HCT116 (cell line): ENCODE measurements at regions not wholly inside any gene's neighbourhood (a gene's known extent, or its start where the extent isn't known, plus 50 kb on each side); places are given as distances from the start of the nearest gene placed in this dataset.
A peak's percentile ranks its signal among the peaks of the same experiment; 100 is the strongest.

Experiments
- ATAC-seq: fragments of 200-7000 bp; cut with Tn5 transposase; 2 replicates; pipeline ENCODE4 v1.9.1; 2020; ENCODE audit warnings: mild to moderate bottlenecking, moderate library complexity
- BruUV-seq: library from RNA; stranded (reverse); fragments of 400-500 nt; replicated peaks from 2 replicates; lab custom pipeline; 2021; lab: Mats Ljungman, UMichigan
- CTCF ChIA-PET: fragments of 300-600 bp; sonication (Branson Sonifier 250); formaldehyde crosslinking; loops from one replicate; lab custom pipeline; 2021; ENCODE audit warnings: antibody characterized with exemption; lab: Charles Lee
- POLR2A ChIA-PET: fragments of 300-600, 350-600 bp; sonication (Branson Sonifier 250); formaldehyde crosslinking; loops from one replicate; lab custom pipeline; 2021; ENCODE audit warnings: antibody characterized with exemption; lab: Charles Lee
- RAD21 ChIA-PET, 2 experiments: fragments of 300-600 bp; sonication (Branson Sonifier 250); formaldehyde crosslinking; loops; one replicate each; lab custom pipeline; 2023; ENCODE audit warnings: low total read pairs in 2 of 2; ENCODE audit not compliant: uncharacterized antibody in 2 of 2, unreplicated experiment in 2 of 2, low non-redundant PET in 1 of 2; lab: Charles Lee
- DNase-seq: peaks from one replicate; pipeline ENCODE4 v3.0.0-alpha.2; 2010; ENCODE audit warnings: low read depth, low spot score
- H2AFZ ChIP-seq: fragments of 200-600 bp; shearing (Covaris generic), sonication (generic); 2 replicates; pipeline ENCODE4 v1.6.1; 2017; ENCODE audit warnings: low read depth, mixed run types, mixed read lengths, antibody characterized with exemption, low read length; ENCODE audit not compliant: poor library complexity, severe bottlenecking
- H3K27ac ChIP-seq: 2 replicates; pipeline ENCODE4 v1.5.1; 2012; ENCODE audit warnings: low read depth, low read length
- H3K27me3 ChIP-seq: fragments of 200-600 bp; sonication (generic); 2 replicates; pipeline ENCODE4 v1.6.1; 2016; ENCODE audit warnings: mixed run types, low read length, mixed read lengths; ENCODE audit not compliant: insufficient read depth
- H3K36me3 ChIP-seq, 2 experiments: fragments of 200-500 bp in 1 of 2; fragments of 200-600 bp in 1 of 2; sonication (Bioruptor generic) in 1 of 2; sonication (generic) in 1 of 2; 2 replicates each; pipeline versions ENCODE4 v1.5.1 to v1.6.1; 2014 to 2016; ENCODE audit warnings: low read length in 2 of 2, inconsistent platforms in 1 of 2, mixed read lengths in 1 of 2, mixed run types in 1 of 2; ENCODE audit not compliant: insufficient read depth in 2 of 2, control insufficient read depth in 1 of 2
- H3K4me1 ChIP-seq, 2 experiments: fragments of 200-600 bp in 1 of 2; sonication (generic) in 1 of 2; 2 replicates each; pipeline versions ENCODE4 v1.5.1 to v1.6.1; 2012 to 2017; ENCODE audit warnings: low read length in 2 of 2, inconsistent platforms in 1 of 2, mild to moderate bottlenecking in 1 of 2, mixed read lengths in 1 of 2, mixed run types in 1 of 2, moderate library complexity in 1 of 2; ENCODE audit not compliant: insufficient read depth in 2 of 2, control insufficient read depth in 1 of 2
- H3K4me2 ChIP-seq: fragments of 200-600 bp; sonication (generic); 2 replicates; pipeline ENCODE4 v1.6.1; 2017; ENCODE audit warnings: mixed run types, low read length, mixed read lengths
- H3K4me3 ChIP-seq, 2 experiments: fragments of 200-600 bp in 1 of 2; sonication (generic) in 1 of 2; replicated peaks in 1 of 2; 2 replicates each; pipeline ENCODE4 v1.5.1; 2011 to 2016; ENCODE audit warnings: low read length in 2 of 2, control low read depth in 1 of 2, low read depth in 1 of 2, mild to moderate bottlenecking in 1 of 2, mixed read lengths in 1 of 2, mixed run types in 1 of 2
- H3K79me2 ChIP-seq: fragments of 200-600 bp; sonication (generic); 2 replicates; pipeline ENCODE4 v1.6.1; 2017; ENCODE audit warnings: mild to moderate bottlenecking, mixed run types, low read length, moderate library complexity, mixed read lengths; ENCODE audit not compliant: insufficient read depth
- H3K9ac ChIP-seq: fragments of 200-600 bp; sonication (generic); 2 replicates; pipeline ENCODE4 v1.6.1; 2016; ENCODE audit warnings: low read length, mixed read lengths
- H3K9me2 ChIP-seq: fragments of 200-600 bp; sonication (generic), shearing (Covaris generic); 2 replicates; pipeline ENCODE4 v1.6.1; 2017; ENCODE audit warnings: mixed run types, mild to moderate bottlenecking, moderate library complexity; ENCODE audit not compliant: insufficient read depth
- H3K9me3 ChIP-seq, 2 experiments: fragments of 200-500 bp in 1 of 2; fragments of 200-600 bp in 1 of 2; sonication (Bioruptor generic) in 1 of 2; sonication (generic) in 1 of 2; 2 replicates each; pipeline ENCODE4 v1.6.1; 2014 to 2017; ENCODE audit warnings: low read length in 2 of 2, mixed read lengths in 2 of 2, inconsistent platforms in 1 of 2, low read depth in 1 of 2, mild to moderate bottlenecking in 1 of 2, mixed run types in 1 of 2, moderate library complexity in 1 of 2; ENCODE audit not compliant: control insufficient read depth in 1 of 2, insufficient read depth in 1 of 2
- H4K20me1 ChIP-seq: fragments of 200-600 bp; sonication (generic), shearing (Covaris generic); 2 replicates; pipeline ENCODE4 v1.6.1; 2017; ENCODE audit warnings: mixed run types, mild to moderate bottlenecking, moderate library complexity; ENCODE audit not compliant: insufficient read depth
- ATF3 ChIP-seq: IDR thresholded peaks from 2 replicates; pipeline ENCODE4 v1.6.1; 2012
- CEBPB ChIP-seq: IDR thresholded peaks from 2 replicates; pipeline ENCODE4 v1.6.1; 2012; ENCODE audit warnings: low read depth
- CTCF ChIP-seq, 3 experiments: fragments of 200-600 bp in 1 of 3; sonication (generic) in 1 of 3; IDR thresholded peaks in 2 of 3; conservative IDR thresholded peaks in 1 of 3; 2 replicates each; pipeline ENCODE4 v1.5.1; 2012 to 2017; ENCODE audit warnings: low read depth in 2 of 3, low read length in 2 of 3, antibody characterized with exemption in 1 of 3, borderline replicate concordance in 1 of 3, control low read depth in 1 of 3, mild to moderate bottlenecking in 1 of 3, mixed read lengths in 1 of 3, mixed run types in 1 of 3, moderate library complexity in 1 of 3; ENCODE audit not compliant: insufficient read depth in 1 of 3
- EGR1 ChIP-seq: IDR thresholded peaks from 2 replicates; pipeline ENCODE4 v1.6.1; 2012; ENCODE audit warnings: low read depth
- ELF1 ChIP-seq: IDR thresholded peaks from 2 replicates; pipeline ENCODE4 v1.6.1; 2012; ENCODE audit warnings: low read depth, borderline replicate concordance
- EZH2phosphoT487 ChIP-seq: fragments of 200-600 bp; IDR thresholded peaks from 2 replicates; pipeline ENCODE4 v1.6.1; 2018; ENCODE audit warnings: antibody characterized with exemption, borderline replicate concordance
- MAX ChIP-seq: IDR thresholded peaks from 2 replicates; pipeline ENCODE4 v1.6.1; 2012
- POLR2A ChIP-seq: IDR thresholded peaks from 2 replicates; pipeline ENCODE4 v1.7.0; 2011; ENCODE audit warnings: borderline replicate concordance; ENCODE audit not compliant: insufficient read depth, insufficient read length; ENCODE audit errors: extremely low read depth
- POLR2AphosphoS5 ChIP-seq: IDR thresholded peaks from 2 replicates; pipeline ENCODE4 v1.6.1; 2011; ENCODE audit warnings: mild to moderate bottlenecking, low read depth, low read length, moderate library complexity
- RAD21 ChIP-seq: IDR thresholded peaks from 2 replicates; pipeline ENCODE4 v1.6.1; 2012; ENCODE audit warnings: low read depth, mild to moderate bottlenecking
- SIN3A ChIP-seq: IDR thresholded peaks from 2 replicates; pipeline ENCODE4 v1.6.1; 2012; ENCODE audit warnings: low read depth
- YY1 ChIP-seq: IDR thresholded peaks from 2 replicates; pipeline ENCODE4 v1.6.1; 2011; ENCODE audit warnings: low read length, low read depth, moderate library complexity, mild to moderate bottlenecking; ENCODE audit not compliant: insufficient replicate concordance; ENCODE audit errors: extremely low read depth
- ZBTB33 ChIP-seq: IDR thresholded peaks from 2 replicates; pipeline ENCODE4 v1.6.1; 2011; ENCODE audit warnings: mild to moderate bottlenecking, low read length, moderate library complexity; ENCODE audit not compliant: insufficient replicate concordance; ENCODE audit errors: extremely low read depth
- ZFX ChIP-seq: fragments of 450-650 bp; IDR thresholded peaks from 2 replicates; pipeline ENCODE4 v1.6.1; 2017
- intact Hi-C: fragments of 100-400 bp; cut with micrococcal nuclease; formaldehyde crosslinking; loops from 2 replicates; pipeline ENCODE4 v1.10.0; 2022

- no peaks in the 10 kb centered on the region for H3K9me2 ChIP-seq
- H3K4me2 ChIP-seq = no peak overlapping the region
- H3K4me3 ChIP-seq = no peak overlapping the region
- no TSS peak for BruUV-seq
- H2AFZ ChIP-seq = no peak overlapping the region
- POLR2A ChIA-PET = no interaction called here
- peak; percentile 72; the same call in 1 of the 2 replicates for ATAC-seq
- CTCF ChIA-PET = no interaction called here
- H3K27me3 ChIP-seq = peaks cover 71% of the 10 kb centered on the region
- H3K9ac ChIP-seq = no peak overlapping the region
- DNase-seq = no peak
- RAD21 ChIA-PET = no interaction called here
- no peak overlapping the region for H3K27ac ChIP-seq
- intact Hi-C loops = no loop called here
- H3K9me3 ChIP-seq = no peaks in the 10 kb centered on the region
- H3K4me1 ChIP-seq = no peaks in the 10 kb centered on the region
- no peak for TF ChIP-seq ZFX
- peak; percentile 16 to 28 (median 21); a peak in 2 of 6 replicates for TF ChIP-seq CTCF (IDR thresholded peaks at IDR 0.05 in 2 of 3, conservative IDR thresholded peaks at IDR 0.05 in 1 of 3; ENCODE audit: borderline replicate concordance in 1 of 3, insufficient read depth in 1 of 3, low read depth in 2 of 3, low read length in 2 of 3)
- H4K20me1 ChIP-seq = no peaks in the 10 kb centered on the region
- H3K36me3 ChIP-seq = no peaks in the 10 kb centered on the region
- no peaks in the 10 kb centered on the region for H3K79me2 ChIP-seq
Measured at GRCh38 chr18:47545613-47546012, 294.2 kb upstream of the SKOR2 start.

- peaks cover 56% of the 10 kb centered on the region for H3K27me3 ChIP-seq
- DNase-seq (no peak), ATAC-seq (no peak)
- no peaks in the 10 kb centered on the region for H3K4me1 ChIP-seq
- H3K79me2 ChIP-seq = no peaks in the 10 kb centered on the region
- no peaks in the 10 kb centered on the region for H4K20me1 ChIP-seq
- no TSS peak for BruUV-seq
- intact Hi-C loops = no loop called here
- H3K9me2 ChIP-seq = no peaks in the 10 kb centered on the region
- no peak overlapping the region for H2AFZ ChIP-seq
- H3K9me3 ChIP-seq = no peaks in the 10 kb centered on the region
- H3K4me2 ChIP-seq = no peak overlapping the region
- ChIA-PET CTCF (no interaction called here), RAD21 (no interaction called here), POLR2A (no interaction called here)
- H3K4me3 ChIP-seq = no peak overlapping the region
- no peak overlapping the region for H3K27ac ChIP-seq
- H3K9ac ChIP-seq = no peak overlapping the region
- no peaks in the 10 kb centered on the region for H3K36me3 ChIP-seq
- no peak for TF ChIP-seq SIN3A
- no peak for TF ChIP-seq ZBTB33
- TF ChIP-seq ELF1 = no peak
- no peak for TF ChIP-seq EZH2phosphoT487
- no peak for TF ChIP-seq MAX
- TF ChIP-seq EGR1 = no peak
- TF ChIP-seq CTCF (IDR thresholded peaks at IDR 0.05 in 2 of 3, conservative IDR thresholded peaks at IDR 0.05 in 1 of 3; ENCODE audit: borderline replicate concordance in 1 of 3, insufficient read depth in 1 of 3, low read depth in 2 of 3, low read length in 2 of 3) = no peak
- TF ChIP-seq POLR2A = no peak
- no peak for TF ChIP-seq RAD21
- no peak for TF ChIP-seq CEBPB
- TF ChIP-seq POLR2AphosphoS5 = no peak
- no peak for TF ChIP-seq YY1
- no peak for TF ChIP-seq ATF3
Measured at GRCh38 chr18:47543080-47543479, 291.6 kb upstream of the SKOR2 start.
